ENCODE measurements at regions not wholly inside any gene's neighbourhood (a gene's known extent, or its start where the extent isn't known, plus 50 kb on each side); places are given as distances from the start of the nearest gene placed in this dataset.

GRCh38 chr20:22315073-22315472, 269.3 kb downstream of the FOXA2 start:
- no peak for DNase-seq (ENCODE audit: low read depth)

GRCh38 chr20:22312744-22313346, 271.5 kb downstream of the FOXA2 start:
- peak; percentile 6 for DNase-seq (ENCODE audit: low read depth)

DNA sequence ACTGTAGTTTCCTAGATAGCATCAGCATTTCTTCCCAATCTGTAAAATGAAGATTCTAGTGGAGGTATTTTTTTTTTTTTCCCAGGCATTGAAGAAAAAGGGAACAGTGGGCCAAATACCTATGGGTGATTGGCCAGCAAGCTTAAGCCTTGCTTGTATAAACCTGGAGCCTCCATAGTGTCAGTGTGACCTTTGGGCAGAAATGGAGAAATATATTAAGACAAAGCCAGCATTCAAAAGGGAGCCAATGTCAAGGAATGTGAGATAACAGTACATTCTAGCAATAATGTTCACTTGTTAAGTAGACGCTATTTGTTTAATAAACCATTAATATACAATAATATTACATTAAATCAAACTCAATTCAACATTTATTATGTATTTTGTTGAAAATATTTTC, 275.4 kb downstream of the FOXA2 start:
- DNase-seq (ENCODE audit: low read depth): no peak

- no peak for DNase-seq (ENCODE audit: low read depth)
Measured at GRCh38 chr20:22307409-22307808, 277.0 kb downstream of the FOXA2 start.

GRCh38 chr20:22305381-22305780, 279.0 kb downstream of the FOXA2 start:
- no peak for DNase-seq (ENCODE audit: low read depth)

DNA sequence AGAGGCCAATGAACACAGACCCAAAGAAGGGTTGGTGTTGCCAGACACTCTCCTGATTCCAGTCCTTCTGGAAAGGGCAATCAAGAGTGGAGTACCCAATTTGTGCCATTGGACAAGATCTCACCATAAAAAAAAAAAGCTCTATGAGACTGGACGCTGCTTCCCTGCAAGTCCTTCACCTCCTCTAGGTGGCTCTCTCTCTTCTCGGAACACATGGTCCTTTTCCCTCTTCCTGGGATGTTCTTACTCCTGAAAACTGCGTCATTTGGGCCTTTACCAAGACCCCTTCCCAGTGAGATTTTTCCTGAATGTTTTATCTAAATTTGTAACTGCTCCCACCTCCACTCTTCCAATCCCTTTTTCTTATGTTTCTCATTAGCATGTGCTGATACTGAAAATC, 280.8 kb downstream of the FOXA2 start:
- no peak for DNase-seq (ENCODE audit: low read depth)

- no peak for DNase-seq (ENCODE audit: low read depth)
Measured at GRCh38 chr20:22302039-22302438, 282.3 kb downstream of the FOXA2 start.

DNA sequence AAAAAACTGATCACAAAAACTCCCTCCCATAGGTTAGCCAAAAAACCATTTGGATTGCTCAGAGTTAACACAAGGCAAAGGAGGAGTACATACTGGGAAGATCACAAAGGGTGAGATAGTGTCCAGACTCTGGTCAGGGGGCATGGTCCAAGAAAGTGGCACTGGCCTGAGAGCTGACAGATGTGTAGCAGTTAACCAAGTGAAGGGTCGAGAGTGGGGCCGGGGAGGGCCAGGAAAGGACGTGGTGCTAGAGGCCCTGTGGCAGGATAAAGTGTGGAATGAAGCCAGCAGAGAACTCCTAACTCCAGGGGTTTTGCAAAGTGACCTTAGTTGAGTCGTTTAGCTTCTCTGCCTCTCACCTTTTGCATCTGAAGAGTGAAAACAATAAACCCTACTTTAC, 290.5 kb downstream of the FOXA2 start:
- no peak for DNase-seq (ENCODE audit: low read depth)

GRCh38 chr20:22289442-22289841, 294.9 kb downstream of the FOXA2 start:
- no peak for DNase-seq (ENCODE audit: low read depth)

DNA sequence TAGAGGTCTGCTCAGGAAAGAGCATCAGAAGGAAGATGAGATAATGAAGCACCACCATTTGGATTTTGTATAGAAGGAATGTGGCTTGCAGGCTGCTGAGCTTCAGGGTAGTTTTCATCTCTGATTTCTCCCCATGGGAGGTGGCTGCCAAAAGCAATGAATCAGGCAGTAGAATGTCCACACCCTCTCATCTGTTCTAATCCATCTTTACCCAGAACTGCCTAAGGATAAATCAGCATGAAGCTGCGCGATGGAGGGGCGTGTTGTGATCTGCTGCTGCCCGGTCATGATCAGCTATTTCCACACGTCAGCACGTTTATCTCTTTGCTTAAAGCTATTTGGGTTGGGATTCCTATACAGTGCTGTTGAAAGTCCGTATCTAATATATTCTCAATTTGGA, 295.4 kb downstream of the FOXA2 start:
- no peak for DNase-seq (ENCODE audit: low read depth)

- DNase-seq (ENCODE audit: low read depth): no peak
Measured at GRCh38 chr20:22288156-22288555, 296.2 kb downstream of the FOXA2 start.

- no peak for DNase-seq (ENCODE audit: low read depth)
Measured at GRCh38 chr20:22285555-22285954, 298.8 kb downstream of the FOXA2 start.

- no peak for DNase-seq (ENCODE audit: low read depth)
Measured at GRCh38 chr20:22282696-22283095, 301.7 kb downstream of the FOXA2 start.

DNA sequence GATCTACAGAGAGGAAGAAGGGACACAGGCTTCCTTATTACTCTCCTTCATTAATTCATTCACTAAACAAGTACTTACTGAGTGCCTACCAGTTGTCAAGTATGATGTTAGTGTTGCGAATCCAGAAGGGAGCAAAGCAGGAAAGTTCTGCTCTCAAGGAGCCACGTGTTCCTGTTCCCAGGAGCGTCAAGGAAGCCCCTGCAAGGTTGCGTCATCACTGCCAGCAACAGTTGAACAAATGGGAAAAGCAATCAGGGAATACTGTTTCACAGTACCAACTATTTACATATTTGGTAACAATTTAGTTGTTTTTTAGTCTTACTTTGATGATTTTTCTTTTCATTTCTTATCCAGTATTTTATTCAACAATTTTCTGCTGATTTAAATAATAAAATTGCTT, 310.0 kb downstream of the FOXA2 start:
- DNase-seq (ENCODE audit: low read depth): no peak

DNA sequence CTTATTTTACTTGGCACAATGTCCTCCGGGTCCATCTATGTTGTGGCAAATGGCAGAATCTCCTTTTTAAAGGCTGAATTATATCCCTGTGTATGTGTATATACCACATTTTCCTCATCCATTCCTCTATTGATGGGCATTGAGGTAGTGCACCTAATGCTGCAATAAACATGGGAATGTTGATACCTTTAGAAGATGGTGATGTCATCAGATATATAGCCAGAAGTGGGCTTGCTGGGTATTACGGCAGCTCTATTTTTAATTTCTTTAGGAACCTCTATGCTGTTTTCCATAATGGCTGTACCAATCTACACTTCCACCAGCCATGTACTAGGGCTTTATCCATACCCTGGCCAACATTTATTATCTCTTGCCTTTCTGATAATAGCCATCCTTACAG, 315.7 kb downstream of the FOXA2 start:
- DNase-seq (ENCODE audit: low read depth): no peak

DNA sequence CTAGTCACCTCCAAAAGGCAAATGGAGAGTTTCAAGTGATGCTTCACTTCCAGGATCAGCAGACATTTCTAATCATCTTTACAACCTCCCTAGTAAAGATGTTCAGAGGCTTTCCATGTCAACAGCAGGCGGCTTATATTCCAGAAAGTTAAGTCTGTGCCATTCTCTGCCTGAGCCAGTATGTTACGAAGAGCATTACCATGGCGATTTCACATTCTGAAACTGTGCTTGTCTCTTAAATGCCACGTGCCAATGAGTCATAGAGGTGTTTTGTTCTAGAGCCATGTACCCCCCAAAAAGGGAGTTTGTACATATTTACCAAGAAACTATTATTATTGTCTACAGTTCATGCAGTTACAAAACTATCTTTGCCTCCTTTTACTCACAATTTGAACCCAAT, 319.5 kb downstream of the FOXA2 start:
- no peak for DNase-seq (ENCODE audit: low read depth)

DNA sequence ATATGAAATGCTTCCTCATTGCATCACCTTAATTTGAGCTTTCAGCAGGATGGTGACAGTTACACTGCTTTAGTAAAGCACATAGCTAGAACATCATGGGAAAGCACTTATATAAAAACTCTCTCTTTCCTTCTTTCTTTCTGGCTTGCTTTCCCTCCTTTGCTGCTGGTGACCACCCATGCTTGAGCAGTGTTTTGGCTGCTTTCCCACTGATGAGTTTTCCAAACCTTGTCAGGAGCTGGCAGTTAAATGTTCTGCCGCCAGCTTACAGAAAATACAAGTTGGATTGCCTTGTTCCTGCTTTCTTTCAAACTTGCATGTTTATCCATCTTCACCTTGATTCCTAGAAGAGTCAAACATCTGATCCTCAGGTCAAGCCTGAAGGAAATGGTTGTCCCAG, 323.9 kb downstream of the FOXA2 start:
- DNase-seq (ENCODE audit: low read depth): no peak

DNA sequence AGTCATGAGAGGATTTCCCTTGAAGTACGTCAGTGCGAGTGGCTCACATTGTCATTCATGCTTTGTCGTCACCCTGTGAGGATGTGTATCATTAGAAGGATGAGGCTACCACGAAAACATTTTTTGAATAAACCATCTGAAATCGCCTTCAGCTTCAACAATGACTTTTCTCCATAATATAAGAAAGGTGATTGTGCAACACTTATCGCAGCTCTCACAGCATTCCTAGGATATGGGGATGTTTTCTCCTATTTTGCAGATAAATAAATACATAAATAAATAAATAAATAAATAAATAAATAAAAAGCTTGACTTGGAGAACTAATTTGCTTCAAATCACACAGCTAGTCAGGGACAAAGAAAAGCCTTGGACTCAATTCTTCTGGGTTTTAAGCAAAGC, 326.5 kb downstream of the FOXA2 start:
- no peak for DNase-seq (ENCODE audit: low read depth)

DNA sequence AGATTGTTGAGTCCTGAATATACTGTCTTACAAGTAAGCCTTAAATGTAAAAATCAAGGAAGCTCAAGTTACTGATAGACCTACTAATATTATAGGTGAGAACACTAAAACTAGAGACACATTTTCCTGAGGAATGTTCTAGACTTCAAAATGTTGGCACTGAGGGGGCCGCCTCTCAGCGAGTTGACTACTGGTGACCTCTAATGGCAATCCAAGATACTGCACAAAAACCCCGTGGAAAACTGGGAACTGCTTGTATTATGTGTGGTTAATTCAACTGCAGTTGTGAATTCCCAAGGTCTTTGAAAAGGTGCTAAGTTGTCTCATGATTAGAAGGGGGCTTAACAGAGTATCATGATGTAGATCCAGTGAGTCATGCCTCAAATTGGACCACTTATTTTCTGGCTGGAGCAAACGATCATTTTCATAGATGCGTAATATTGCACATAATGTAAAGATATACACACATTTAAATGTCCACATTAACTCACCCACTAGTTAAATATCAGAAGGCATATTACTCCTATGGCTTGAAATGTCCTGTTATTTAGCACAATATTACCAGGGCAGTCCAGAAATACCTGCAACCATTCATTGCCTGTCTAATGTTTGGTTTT, 336.2 kb downstream of the FOXA2 start:
- no peak for DNase-seq (ENCODE audit: low read depth)

DNA sequence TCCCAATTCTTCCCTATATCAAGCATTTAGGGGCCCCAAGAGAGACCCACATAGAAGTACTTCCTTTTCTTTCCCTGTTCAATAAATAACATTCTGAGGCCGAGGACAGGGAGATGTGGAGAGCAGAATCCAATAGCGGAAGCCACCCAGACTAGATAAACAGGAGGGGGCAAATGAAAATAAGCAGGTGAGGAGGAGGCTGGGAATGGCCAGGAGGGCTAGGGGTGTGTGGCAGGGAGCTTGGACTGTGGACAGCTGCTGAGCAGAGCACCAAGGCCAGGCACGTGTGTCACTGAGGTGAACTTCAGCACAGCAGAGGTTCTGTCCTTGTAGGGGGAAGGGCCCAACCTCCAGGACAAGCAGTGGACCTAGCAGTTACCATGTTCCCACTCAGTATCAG, 339.2 kb downstream of the FOXA2 start:
- DNase-seq (ENCODE audit: low read depth): no peak

GRCh38 chr20:22243067-22243466, 341.3 kb downstream of the FOXA2 start:
- no peak for DNase-seq (ENCODE audit: low read depth)

DNA sequence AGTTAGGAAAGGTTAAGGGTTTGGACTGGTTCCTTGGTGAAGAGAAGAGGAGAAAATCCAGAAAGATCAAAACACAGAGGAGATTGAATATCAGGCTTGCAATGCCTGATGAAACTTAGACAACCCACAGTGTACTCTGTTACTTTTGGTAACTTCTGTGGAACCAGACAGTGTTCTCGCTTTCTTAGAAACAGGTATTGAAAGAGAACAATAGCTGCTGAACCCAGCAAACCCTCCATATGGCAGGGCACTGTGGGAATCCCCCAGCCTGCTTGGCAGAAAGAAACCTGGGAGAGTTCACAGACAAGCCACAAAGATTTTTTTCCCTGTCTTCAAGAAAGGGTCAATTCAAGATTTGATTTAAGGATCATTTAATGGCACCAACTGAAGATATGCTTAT, 342.8 kb downstream of the FOXA2 start:
- DNase-seq (ENCODE audit: low read depth): no peak

DNA sequence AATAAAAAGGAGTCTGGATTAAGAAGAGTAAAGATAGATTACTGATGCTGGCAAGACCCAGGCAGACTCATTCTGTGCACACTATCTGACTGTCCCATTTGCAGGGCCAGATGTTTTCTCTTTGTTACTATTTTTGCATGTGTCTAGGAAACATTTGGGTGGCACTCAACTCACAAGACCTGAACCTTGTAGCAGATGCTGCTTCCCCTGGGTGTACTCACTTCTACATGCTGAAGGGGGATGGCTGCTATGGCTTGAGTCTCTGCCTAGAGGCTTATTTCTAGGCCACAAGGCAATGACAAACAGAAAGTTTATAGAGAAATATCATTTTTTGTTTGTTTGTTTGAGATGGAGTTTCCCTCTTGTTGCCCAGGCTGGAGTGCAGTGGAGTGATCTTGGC, 351.4 kb downstream of the FOXA2 start:
- no peak for DNase-seq (ENCODE audit: low read depth)

DNA sequence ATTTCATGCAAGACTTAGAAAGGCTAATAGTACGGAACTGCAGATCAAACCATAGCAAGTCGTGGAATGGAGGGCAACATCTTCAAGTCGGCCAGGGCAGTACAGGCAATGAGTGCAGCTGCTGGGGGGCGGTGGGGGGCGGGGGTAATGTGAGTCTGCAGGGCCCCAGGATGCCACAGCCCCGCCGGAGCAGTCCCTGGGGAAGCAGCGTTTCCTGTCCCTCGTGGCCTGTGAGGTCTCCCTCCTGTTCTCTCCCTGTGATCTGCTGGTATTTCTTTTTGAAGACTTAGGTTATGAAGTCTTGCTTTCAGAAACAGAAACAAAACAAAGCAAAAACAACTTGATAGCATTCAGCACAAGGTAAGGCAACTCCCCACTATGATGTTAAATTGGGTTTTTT, 351.9 kb downstream of the FOXA2 start:
- no peak for DNase-seq (ENCODE audit: low read depth)

Measured in GM04503 (cell line).